Right cardiac atrium (tissue), 5 donors: ENCODE measurements at regions not wholly inside any gene's neighbourhood (a gene's known extent, or its start where the extent isn't known, plus 50 kb on each side); places are given as distances from the start of the nearest gene placed in this dataset.

Experiments used
- ATAC-seq, 2 donors: fragments of 200-7000 bp; cut with Tn5 transposase; one replicate each; pipeline versions ENCODE4 v1.8.0 to v1.9.1; 2020; ENCODE audit warnings: moderate library complexity in 2 of 2, mild to moderate bottlenecking in 1 of 2
- DNase-seq, 3 donors: peaks; one replicate each; pipeline ENCODE4 v3.0.0-alpha.2; 2020
- H3K27ac ChIP-seq: one replicate; pipeline ENCODE4 v1.5.1; 2013; ENCODE audit warnings: mild to moderate bottlenecking, low read length, control low read depth, moderate library complexity
- H3K27me3 ChIP-seq: one replicate; pipeline ENCODE4 v1.6.1; 2013; ENCODE audit not compliant: control insufficient read depth, insufficient read depth
- H3K4me1 ChIP-seq: one replicate; pipeline ENCODE4 v1.6.1; 2013; ENCODE audit warnings: low read length; ENCODE audit not compliant: control insufficient read depth, insufficient read depth
- H3K4me3 ChIP-seq: one replicate; pipeline ENCODE4 v1.5.1; 2013; ENCODE audit warnings: low read length, control low read depth
- H3K9me3 ChIP-seq: one replicate; pipeline ENCODE4 v1.6.1; 2013; ENCODE audit warnings: low read length; ENCODE audit not compliant: control insufficient read depth
- WGBS: extraction: QIAGEN DNeasy Blood & Tissue Kit; methylation state at CpG from one replicate; pipeline ENCODE4 v1.1.7; 2013; 5-methylcytosine and 5-hydroxymethylcytosine counted together
- intact Hi-C, 4 donors: fragments of 100-400 bp; cut with DNase I; formaldehyde crosslinking; loops; one replicate each; pipeline versions ENCODE4 v1.11.0 to v1.14.0; 2022 to 2023
- donor health status: healthy with polysubstance abuse.
- donor health status: DM: no; HTN: yes; CAD: no.
- donor health status: DM: no; HTN: no; CAD: no.
- donor health status: DM: no; HTN: yes; CAD: no; lungs with severe emphysema.
- donor health status: DM: yes; HTN: yes; CAD: no.

GRCh38 chr16:73670836-73671820 is 623.2 kb upstream of the ZFHX3 start:
- Histone ChIP-seq H3K9me3 (no peaks in the 10 kb centered on the region), H3K27me3 (no peaks in the 10 kb centered on the region), H3K4me1 (no peaks in the 10 kb centered on the region), H3K27ac (no peak overlapping the region), H3K4me3 (no peak overlapping the region)
- intact Hi-C loops, result no loop called here
- 35% methylated on average over 11 of the region's 11 CpGs for WGBS
- DNase-seq (no peak), ATAC-seq (no peak)

DNA sequence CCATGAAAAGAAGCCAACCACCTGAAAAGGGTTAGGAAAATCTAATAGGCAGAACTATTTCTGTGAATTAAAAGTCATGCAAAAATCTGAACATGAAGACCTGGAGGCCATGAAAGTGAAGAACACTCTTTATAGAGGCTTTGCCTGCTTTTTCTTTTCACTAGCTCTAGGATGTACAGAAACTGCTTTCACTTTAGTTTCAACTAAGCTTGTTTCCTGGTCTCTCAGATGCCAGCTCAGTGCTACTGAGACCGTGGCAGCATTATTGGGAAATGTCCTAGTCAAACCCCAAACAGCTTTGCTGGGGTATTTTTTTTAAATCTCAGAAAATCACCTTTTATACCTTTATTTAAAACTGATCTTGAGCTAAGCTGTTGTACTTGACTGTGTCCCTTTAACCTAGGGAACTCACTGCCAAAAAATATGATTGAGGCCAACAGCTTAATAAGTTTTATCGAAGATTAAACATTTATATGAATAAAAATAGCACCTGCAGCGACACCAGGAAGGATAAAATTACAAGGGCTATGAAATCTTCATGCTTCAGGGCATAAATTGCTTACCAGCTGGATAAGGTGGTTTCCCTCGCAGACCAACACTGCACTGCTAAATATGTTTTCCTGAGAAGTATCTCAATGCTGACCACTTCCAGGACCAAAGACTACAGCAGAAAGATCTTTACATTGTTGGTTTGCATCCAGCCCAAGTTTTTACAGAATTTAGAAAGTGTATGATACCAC is 621.8 kb upstream of the ZFHX3 start:
- no peak overlapping the region for H3K4me3 ChIP-seq
- 74% methylated on average over 4 of the region's 4 CpGs for WGBS
- no peaks in the 10 kb centered on the region for H3K9me3 ChIP-seq

GRCh38 chr16:73663720-73664119 is 615.8 kb upstream of the ZFHX3 start:
- Histone ChIP-seq H3K4me3 (no peak overlapping the region), H3K4me1 (no peaks in the 10 kb centered on the region), H3K27me3 (no peaks in the 10 kb centered on the region), H3K9me3 (no peaks in the 10 kb centered on the region), H3K27ac (no peak overlapping the region)
- intact Hi-C loops, result no loop called here
- DNase-seq (no peak), ATAC-seq (no peak)
- 68% methylated on average over 2 of the region's 2 CpGs for WGBS

More for the DNA sequence above, 621.8 kb upstream of the ZFHX3 start:
- H3K27ac ChIP-seq, result no peak overlapping the region
- H3K27me3 ChIP-seq, result no peaks in the 10 kb centered on the region
- ATAC-seq (no peak), DNase-seq (no peak)
- H3K4me1 ChIP-seq, result no peaks in the 10 kb centered on the region
- intact Hi-C loops, result no loop called here

- intact Hi-C loops, result no loop called here
- H3K27me3 ChIP-seq, result no peaks in the 10 kb centered on the region
- ATAC-seq, result no peak
Observed at GRCh38 chr16:73636196-73636595, 588.3 kb upstream of the ZFHX3 start.

GRCh38 chr16:73629011-73629410 is 581.1 kb upstream of the ZFHX3 start:
- DNase-seq (no peak), ATAC-seq (no peak)
- Histone ChIP-seq H3K4me3 (no peak overlapping the region), H3K27me3 (no peaks in the 10 kb centered on the region), H3K27ac (no peak overlapping the region), H3K9me3 (no peaks in the 10 kb centered on the region), H3K4me1 (no peaks in the 10 kb centered on the region)
- intact Hi-C loops, result no loop called here
- WGBS, result 89% methylated on average over 8 of the region's 8 CpGs

More at GRCh38 chr16:73636196-73636595, 588.3 kb upstream of the ZFHX3 start:
- 90% methylated on average over 2 of the region's 2 CpGs for WGBS
- no peak for DNase-seq
- Histone ChIP-seq H3K27ac (no peak overlapping the region), H3K4me3 (no peak overlapping the region), H3K9me3 (no peaks in the 10 kb centered on the region), H3K4me1 (no peaks in the 10 kb centered on the region)

DNA sequence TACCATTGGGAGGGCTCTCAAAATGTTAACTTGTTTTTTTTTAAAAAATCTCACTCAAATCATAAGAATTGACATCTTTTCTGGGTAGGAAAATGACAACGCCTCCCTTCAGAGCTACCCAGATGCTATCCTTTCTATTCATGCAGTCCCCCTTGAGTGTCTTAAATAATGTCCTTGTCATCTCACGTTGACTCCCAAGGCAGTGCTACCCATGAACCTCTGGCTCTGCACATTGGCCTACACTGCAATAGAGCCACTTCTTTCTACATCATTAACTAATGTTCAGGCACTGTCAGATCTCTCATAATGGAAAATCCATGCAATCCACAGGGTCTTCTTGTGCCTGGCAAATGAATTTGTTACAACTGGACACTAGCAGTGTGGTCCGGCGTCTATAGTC is 569.8 kb upstream of the ZFHX3 start:
- H3K4me3 ChIP-seq, result no peak overlapping the region
- no peaks in the 10 kb centered on the region for H3K4me1 ChIP-seq
- no peaks in the 10 kb centered on the region for H3K27me3 ChIP-seq
- no peak overlapping the region for H3K27ac ChIP-seq
- no peak for DNase-seq
- WGBS, result 91% methylated on average over 4 of the region's 4 CpGs
- H3K9me3 ChIP-seq, result no peaks in the 10 kb centered on the region
- intact Hi-C loops, result no loop called here
- no peak for ATAC-seq

DNA sequence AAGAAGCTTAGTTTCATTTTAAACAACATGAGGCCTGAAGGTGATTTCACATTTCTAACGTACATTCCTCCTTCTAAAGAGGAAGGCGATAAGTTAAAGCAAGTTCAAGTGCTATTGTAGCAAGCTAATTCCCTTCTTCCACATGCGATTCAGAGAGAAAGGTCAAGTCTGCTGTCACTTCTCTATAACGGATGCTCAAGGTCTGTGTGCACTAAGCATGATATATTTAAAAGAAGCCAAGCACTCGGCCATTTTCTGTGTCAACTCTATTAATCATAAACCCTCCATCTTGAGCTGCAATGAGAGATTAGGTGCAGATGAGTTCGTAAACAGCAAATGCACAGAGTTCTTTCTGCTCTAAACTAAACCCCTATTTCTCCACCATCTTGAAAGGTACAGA is 568.8 kb upstream of the ZFHX3 start:
- Histone ChIP-seq H3K4me1 (no peaks in the 10 kb centered on the region), H3K27me3 (no peaks in the 10 kb centered on the region), H3K4me3 (no peak overlapping the region), H3K9me3 (no peaks in the 10 kb centered on the region), H3K27ac (no peak overlapping the region)
- intact Hi-C loops, result no loop called here
- no peak for DNase-seq
- no peak for ATAC-seq
- WGBS, result 80% methylated on average over 6 of the region's 6 CpGs

- intact Hi-C loops, result no loop called here
- no peaks in the 10 kb centered on the region for H3K9me3 ChIP-seq
- 88% methylated on average over 5 of the region's 5 CpGs for WGBS
- no peaks in the 10 kb centered on the region for H3K27me3 ChIP-seq
- H3K27ac ChIP-seq, result no peak overlapping the region
- DNase-seq (no peak), ATAC-seq (no peak)
- H3K4me1 ChIP-seq, result no peaks in the 10 kb centered on the region
- no peak overlapping the region for H3K4me3 ChIP-seq
Observed at GRCh38 chr16:73616166-73616753, 568.3 kb upstream of the ZFHX3 start.

- no peak for DNase-seq
- Histone ChIP-seq H3K4me1 (no peaks in the 10 kb centered on the region), H3K27me3 (no peaks in the 10 kb centered on the region), H3K27ac (no peak overlapping the region), H3K4me3 (no peak overlapping the region), H3K9me3 (no peaks in the 10 kb centered on the region)
- 50% methylated on average over 14 of the region's 14 CpGs for WGBS
- no peak for ATAC-seq
- intact Hi-C loops, result no loop called here
Observed at GRCh38 chr16:73615071-73615940, 567.4 kb upstream of the ZFHX3 start.

GRCh38 chr16:73614131-73614530 is 566.2 kb upstream of the ZFHX3 start:
- intact Hi-C loops, result no loop called here
- Histone ChIP-seq H3K27ac (no peak overlapping the region), H3K27me3 (no peaks in the 10 kb centered on the region), H3K4me3 (no peak overlapping the region), H3K4me1 (no peaks in the 10 kb centered on the region), H3K9me3 (no peaks in the 10 kb centered on the region)
- DNase-seq, result no peak
- no peak for ATAC-seq
- WGBS, result 48% methylated on average over 4 of the region's 4 CpGs
